Endothelial cell of umbilical vein (primary cell): ENCODE measurements at regions not wholly inside any gene's neighbourhood (a gene's known extent, or its start where the extent isn't known, plus 50 kb on each side); places are given as distances from the start of the nearest gene placed in this dataset.

ENCODE experiments used
- BruUV-seq: library from RNA; stranded (reverse); fragments of 400-500 nt; replicated peaks from 2 replicates; lab custom pipeline; 2021; lab: Mats Ljungman, UMichigan
- CTCF ChIA-PET: fragments of 300-600, 350-600 bp; sonication (Branson Sonifier 250); formaldehyde crosslinking; loops from one replicate; lab custom pipeline; 2021; ENCODE audit warnings: antibody characterized with exemption, inconsistent platforms; lab: Charles Lee
- POLR2A ChIA-PET: fragments of 300-600, 350-600 bp; sonication (Branson Sonifier 250); formaldehyde crosslinking; loops from one replicate; lab custom pipeline; 2021; ENCODE audit warnings: antibody characterized with exemption, inconsistent platforms; lab: Charles Lee
- DNase-seq: peaks from one replicate; pipeline ENCODE4 v3.0.0-alpha.2; 2011; ENCODE audit warnings: low read depth, low spot score
- FAIRE-seq: peaks from 2 replicates; lab custom pipeline; 2011; peaks lifted over from hg19 to GRCh38; lab: Jason Lieb, UNC
- H2AFZ ChIP-seq: 2 replicates; pipeline ENCODE4 v1.6.0; 2012; ENCODE audit warnings: low read depth, low read length, control low read depth, inconsistent platforms
- H3K27ac ChIP-seq: 2 replicates; pipeline ENCODE4 v1.5.1; 2011; ENCODE audit warnings: low read depth, mild to moderate bottlenecking, control low read depth, low read length, moderate library complexity; ENCODE audit not compliant: insufficient read depth
- H3K27me3 ChIP-seq, 2 experiments: 2 replicates each; pipeline versions ENCODE4 v1.6.0 to v1.6.1; 2011; ENCODE audit warnings: low read length in 2 of 2, mixed read lengths in 1 of 2; ENCODE audit not compliant: control insufficient read depth in 2 of 2, insufficient read depth in 2 of 2
- H3K36me3 ChIP-seq, 2 experiments: 2 replicates in 1 of 2; 3 replicates in 1 of 2; pipeline ENCODE4 v1.5.1; 2011; ENCODE audit warnings: low read length in 2 of 2, mild to moderate bottlenecking in 1 of 2, moderate library complexity in 1 of 2; ENCODE audit not compliant: control insufficient read depth in 2 of 2, insufficient read depth in 2 of 2; ENCODE audit errors: extremely low read depth in 1 of 2
- H3K4me1 ChIP-seq: 3 replicates; pipeline ENCODE4 v1.5.1; 2011; ENCODE audit warnings: mild to moderate bottlenecking, low read length; ENCODE audit not compliant: control insufficient read depth, insufficient read depth; ENCODE audit errors: extremely low read depth
- H3K4me2 ChIP-seq: 2 replicates; pipeline ENCODE4 v1.6.1; 2011; ENCODE audit warnings: low read length, control low read depth, mixed read lengths; ENCODE audit not compliant: insufficient read depth
- H3K4me3 ChIP-seq, 3 experiments: fragments of 200-600 bp in 1 of 3; sonication (generic), shearing (Covaris generic) in 1 of 3; replicated peaks in 1 of 3; 2 replicates each; pipeline ENCODE4 v1.5.1; 2011 to 2016; ENCODE audit warnings: control low read depth in 3 of 3, low read length in 3 of 3, mild to moderate bottlenecking in 2 of 3, inconsistent platforms in 1 of 3, low read depth in 1 of 3, moderate library complexity in 1 of 3; ENCODE audit not compliant: insufficient read depth in 1 of 3
- H3K79me2 ChIP-seq: 2 replicates; pipeline ENCODE4 v1.6.0; 2012; ENCODE audit warnings: low read length, inconsistent platforms; ENCODE audit not compliant: control insufficient read depth, insufficient read depth
- H3K9ac ChIP-seq: replicated peaks from 2 replicates; pipeline ENCODE3; 2011; ENCODE audit warnings: low read length, control low read depth; ENCODE audit not compliant: insufficient read depth; ENCODE audit errors: extremely low read depth
- H3K9me1 ChIP-seq: replicated peaks from 3 replicates; pipeline ENCODE4 v1.6.0; 2011; ENCODE audit warnings: mild to moderate bottlenecking, low read length; ENCODE audit not compliant: control insufficient read depth, insufficient read depth; ENCODE audit errors: extremely low read depth
- H3K9me3 ChIP-seq: replicated peaks from 2 replicates; pipeline ENCODE4 v1.5.1; 2012; ENCODE audit warnings: low read length, inconsistent platforms; ENCODE audit not compliant: control insufficient read depth, insufficient read depth
- H4K20me1 ChIP-seq: replicated peaks from 2 replicates; pipeline ENCODE3; 2011; ENCODE audit warnings: mild to moderate bottlenecking, low read length; ENCODE audit not compliant: control insufficient read depth, insufficient read depth; ENCODE audit errors: extremely low read depth
- CTCF ChIP-seq, 2 donors: IDR thresholded peaks; 1 replicate in 1 of 2; 2 replicates in 1 of 2; pipeline ENCODE4 v1.5.1; 2011; ENCODE audit warnings: low read length in 2 of 2, mild to moderate bottlenecking in 2 of 2, moderate library complexity in 2 of 2, control low read depth in 1 of 2, inconsistent platforms in 1 of 2, low read depth in 1 of 2; ENCODE audit not compliant: insufficient read depth in 1 of 2; ENCODE audit errors: extremely low read depth in 1 of 2
- EZH2 ChIP-seq: IDR thresholded peaks from 2 replicates; pipeline ENCODE4 v1.6.1; 2012; ENCODE audit warnings: borderline replicate concordance, low read depth, mild to moderate bottlenecking, moderate library complexity, low read length, inconsistent platforms; ENCODE audit not compliant: severe bottlenecking
- FOS ChIP-seq: IDR thresholded peaks from 2 replicates; pipeline ENCODE4 v1.6.1; 2011; ENCODE audit warnings: mild to moderate bottlenecking, low read length, moderate library complexity, borderline replicate concordance; ENCODE audit not compliant: insufficient read depth
- GATA2 ChIP-seq: IDR thresholded peaks from 2 replicates; pipeline ENCODE4 v1.7.0; 2011; ENCODE audit warnings: low read depth, mild to moderate bottlenecking, moderate library complexity, mixed read lengths, low read length; ENCODE audit not compliant: insufficient read length, insufficient read depth
- JUN ChIP-seq: IDR thresholded peaks from 2 replicates; pipeline ENCODE4 v1.6.1; 2011; ENCODE audit warnings: borderline replicate concordance, low read depth; ENCODE audit not compliant: insufficient read length, insufficient read depth
- MAX ChIP-seq: IDR thresholded peaks from 2 replicates; pipeline ENCODE4 v1.6.1; 2011; ENCODE audit not compliant: insufficient read depth, insufficient read length
- MYC ChIP-seq: IDR thresholded peaks from one replicate; pipeline ENCODE4 v1.6.1; 2011; ENCODE audit warnings: mild to moderate bottlenecking, low read depth, low read length
- POLR2A ChIP-seq: IDR thresholded peaks from 2 replicates; pipeline ENCODE4 v1.6.1; 2012; ENCODE audit warnings: low read depth, mild to moderate bottlenecking, control low read depth, low read length
- POLR2AphosphoS5 ChIP-seq: IDR thresholded peaks from 2 replicates; pipeline ENCODE4 v1.6.1; 2012; ENCODE audit warnings: low read depth, mild to moderate bottlenecking, control low read depth, low read length, moderate library complexity; ENCODE audit not compliant: insufficient read depth
- dilution Hi-C: fragments of 300-500 bp; cut with MboI; formaldehyde crosslinking; loops from one replicate; pipeline ENCODE4 v1.15.0; 2019; ENCODE audit warnings: low sequenced_read_pairs; ENCODE audit not compliant: extremely low pct_ligation_motif_present
- intact Hi-C: fragments of 100-400 bp; cut with micrococcal nuclease; formaldehyde crosslinking; loops from one replicate; pipeline ENCODE4 v1.10.0; 2022

GRCh38 chr11:92595052-92595451 is 370.4 kb downstream of the FAT3 start:
- Histone ChIP-seq H3K27me3 (no peaks in the 10 kb centered on the region), H3K79me2 (no peaks in the 10 kb centered on the region), H3K4me2 (no peak overlapping the region), H3K9ac (no peak overlapping the region), H4K20me1 (no peaks in the 10 kb centered on the region), H3K9me1 (no peaks in the 10 kb centered on the region), H3K27ac (no peak overlapping the region), H3K4me3 (no peak overlapping the region), H2AFZ (no peak overlapping the region), H3K36me3 (no peaks in the 10 kb centered on the region), H3K4me1 (no peaks in the 10 kb centered on the region), H3K9me3 (peaks cover 2% of the 10 kb centered on the region)
- FAIRE-seq = no peak
- DNase-seq = no peak
- dilution Hi-C loops = no loop called here
- ChIA-PET POLR2A (no interaction called here), CTCF (no interaction called here)
- intact Hi-C loops = no loop called here
- TF ChIP-seq JUN (no peak), EZH2 (no peak), MAX (no peak), CTCF (IDR thresholded peaks at IDR 0.05; ENCODE audit: extremely low read depth in 1 of 2, insufficient read depth in 1 of 2, low read depth in 1 of 2, low read length in 2 of 2) (no peak), POLR2A (no peak), POLR2AphosphoS5 (no peak), FOS (no peak), MYC (no peak), GATA2 (no peak)
- no TSS peak for BruUV-seq
